ENCODE measurements at regions not wholly inside any gene's neighbourhood (a gene's known extent, or its start where the extent isn't known, plus 50 kb on each side); places are given as distances from the start of the nearest gene placed in this dataset.

DNA sequence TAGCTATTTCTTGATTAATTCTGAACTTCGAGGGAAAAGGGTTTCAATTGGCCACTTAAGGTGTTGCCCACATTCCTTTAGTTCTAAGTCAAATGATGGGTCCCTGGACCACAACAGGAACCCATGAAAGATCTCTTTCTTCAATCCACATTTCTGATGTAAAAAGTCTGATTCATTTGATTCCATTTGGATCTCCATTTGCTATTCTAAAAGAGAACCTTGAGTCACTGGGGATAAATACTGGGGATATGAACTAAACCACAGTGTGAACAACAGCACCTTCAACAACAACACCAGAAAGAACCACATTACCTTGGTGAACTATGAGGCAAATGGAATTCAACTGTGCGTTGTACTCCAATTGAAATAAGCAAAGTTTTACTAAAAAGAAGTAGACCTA, 108.9 kb upstream of the IRX5 start:
- Histone ChIP-seq H3K9me2 (ENCODE audit: insufficient read depth, low read length) (no peaks in the 10 kb centered on the region), H3K27ac (ENCODE audit: low read length) (no peak overlapping the region), H3F3A (ENCODE audit: insufficient read depth, low read length, poor library complexity, severe bottlenecking) (no peaks in the 10 kb centered on the region), H3K27me3 (ENCODE audit: insufficient read depth, low read depth, low read length) (no peaks in the 10 kb centered on the region), H3K9me3 (ENCODE audit: low read length) (no peaks in the 10 kb centered on the region), H3K4me3 (ENCODE audit: low read length) (no peak overlapping the region), H4K20me1 (ENCODE audit: insufficient read depth) (no peaks in the 10 kb centered on the region), H3K4me2 (ENCODE audit: low read length) (no peak overlapping the region), H3K79me2 (replicated peaks; ENCODE audit: insufficient read depth, low read length) (no peaks in the 10 kb centered on the region), H2AFZ (ENCODE audit: low read depth, low read length) (no peak overlapping the region), H3K36me3 (ENCODE audit: insufficient read depth, low read length) (no peaks in the 10 kb centered on the region), H3K9ac (ENCODE audit: low read length) (no peak overlapping the region)
- no peak for TF ChIP-seq REST (IDR thresholded peaks at IDR 0.05; ENCODE audit: borderline replicate concordance)
- no peak for TF ChIP-seq TAF1 (IDR thresholded peaks at IDR 0.05; ENCODE audit: low read depth)
- TF ChIP-seq MXI1 (conservative IDR thresholded peaks at IDR 0.05; ENCODE audit: poor library complexity, severe bottlenecking) = no peak
- TF ChIP-seq EZH2 (IDR thresholded peaks at IDR 0.05; ENCODE audit: borderline replicate concordance, insufficient read depth, low read length, poor library complexity, severe bottlenecking) = no peak
- no peak for TF ChIP-seq POLR2AphosphoS5 (IDR thresholded peaks at IDR 0.05)
- TF ChIP-seq SMC3 (conservative IDR thresholded peaks at IDR 0.05; ENCODE audit: poor library complexity) = no peak
- no peak for TF ChIP-seq EP300 (conservative IDR thresholded peaks at IDR 0.05; ENCODE audit: poor library complexity, severe bottlenecking)
- no peak for TF ChIP-seq CTCF (IDR thresholded peaks at IDR 0.05; ENCODE audit: poor library complexity, severe bottlenecking)
- TF ChIP-seq RAD21 (conservative IDR thresholded peaks at IDR 0.05) = no peak

GRCh38 chr16:54817940-54818574, 112.6 kb upstream of the IRX5 start:
- Histone ChIP-seq H3K9ac (ENCODE audit: low read length) (no peak overlapping the region), H4K20me1 (ENCODE audit: insufficient read depth) (no peaks in the 10 kb centered on the region), H3K4me3 (ENCODE audit: low read length) (no peak overlapping the region), H3K79me2 (replicated peaks; ENCODE audit: insufficient read depth, low read length) (no peaks in the 10 kb centered on the region), H3K36me3 (ENCODE audit: insufficient read depth, low read length) (no peaks in the 10 kb centered on the region), H3F3A (ENCODE audit: insufficient read depth, low read length, poor library complexity, severe bottlenecking) (no peaks in the 10 kb centered on the region), H3K27me3 (ENCODE audit: insufficient read depth, low read depth, low read length) (no peaks in the 10 kb centered on the region), H3K4me2 (ENCODE audit: low read length) (no peak overlapping the region), H3K9me3 (ENCODE audit: low read length) (no peaks in the 10 kb centered on the region), H3K27ac (ENCODE audit: low read length) (no peak overlapping the region), H2AFZ (ENCODE audit: low read depth, low read length) (no peak overlapping the region), H3K9me2 (ENCODE audit: insufficient read depth, low read length) (no peaks in the 10 kb centered on the region)
- TF ChIP-seq EZH2 (IDR thresholded peaks at IDR 0.05; ENCODE audit: borderline replicate concordance, insufficient read depth, low read length, poor library complexity, severe bottlenecking) = no peak
